PC-3 (cell line): ENCODE measurements at regions not wholly inside any gene's neighbourhood (a gene's known extent, or its start where the extent isn't known, plus 50 kb on each side); places are given as distances from the start of the nearest gene placed in this dataset.

Experiments used
- ATAC-seq: fragments of 200-7000 bp; cut with Tn5 transposase; 2 replicates; pipeline ENCODE4 v1.9.1; 2020; ENCODE audit warnings: mild to moderate bottlenecking, moderate library complexity
- BruUV-seq: library from RNA; stranded (reverse); fragments of 400-500 nt; replicated peaks from 2 replicates; lab custom pipeline; 2021; lab: Mats Ljungman, UMichigan
- CTCF ChIA-PET: fragments of 300-600 bp; sonication (Branson Sonifier 250); formaldehyde crosslinking; loops from one replicate; lab custom pipeline; 2022; ENCODE audit warnings: antibody characterized with exemption; lab: Charles Lee
- POLR2A ChIA-PET: fragments of 300-600 bp; sonication (Branson Sonifier 250); formaldehyde crosslinking; loops from one replicate; lab custom pipeline; 2022; ENCODE audit warnings: antibody characterized with exemption; ENCODE audit not compliant: unreplicated experiment; lab: Charles Lee
- DNase-seq: peaks from one replicate; pipeline ENCODE4 v3.0.0-alpha.2; 2015
- H2AFZ ChIP-seq: fragments of 300-600 bp; sonication (generic); 2 replicates; pipeline ENCODE4 v1.6.0; 2016; ENCODE audit warnings: antibody characterized with exemption, low read length
- H3F3A ChIP-seq: fragments of 300-600 bp; sonication (generic); one replicate; pipeline ENCODE4 v1.6.0; 2017; ENCODE audit warnings: antibody characterized with exemption, low read length, control low read depth, mild to moderate bottlenecking; ENCODE audit not compliant: unreplicated experiment
- H3K27ac ChIP-seq: fragments of 300-600 bp; sonication (generic); 2 replicates; pipeline ENCODE4 v1.5.1; 2016; ENCODE audit warnings: mild to moderate bottlenecking, low read length
- H3K27me3 ChIP-seq: fragments of 300-600 bp; sonication (generic); 2 replicates; pipeline ENCODE4 v1.6.1; 2016; ENCODE audit warnings: low read length, mixed read lengths
- H3K36me3 ChIP-seq: fragments of 300-600 bp; sonication (generic); 2 replicates; pipeline ENCODE4 v1.6.1; 2016; ENCODE audit warnings: low read depth, mixed run types, low read length, mixed read lengths
- H3K4me1 ChIP-seq: fragments of 300-600 bp; sonication (generic); 2 replicates; pipeline ENCODE4 v1.5.1; 2016; ENCODE audit warnings: low read length; ENCODE audit not compliant: insufficient read depth
- H3K4me2 ChIP-seq: fragments of 300-600 bp; sonication (generic); 2 replicates; pipeline ENCODE4 v1.6.0; 2016; ENCODE audit warnings: low read length
- H3K4me3 ChIP-seq: fragments of 300-600 bp; sonication (generic); 2 replicates; pipeline ENCODE4 v1.5.1; 2016; ENCODE audit warnings: mild to moderate bottlenecking, low read length, mixed read lengths
- H3K79me2 ChIP-seq: fragments of 300-600 bp; sonication (generic); 2 replicates; pipeline ENCODE4 v1.6.1; 2017; ENCODE audit warnings: low read length, mixed read lengths
- H3K9ac ChIP-seq: fragments of 300-600 bp; sonication (generic); 2 replicates; pipeline ENCODE4 v1.6.0; 2016; ENCODE audit warnings: mild to moderate bottlenecking, low read length
- H3K9me2 ChIP-seq: fragments of 300-600 bp; sonication (generic); replicated peaks from 2 replicates; pipeline ENCODE4 v1.6.1; 2016; ENCODE audit warnings: mixed run types, low read length, mixed read lengths
- H3K9me3 ChIP-seq: fragments of 300-600 bp; sonication (generic); 2 replicates; pipeline ENCODE4 v1.6.1; 2016; ENCODE audit warnings: low read length, mixed read lengths
- H4K20me1 ChIP-seq: fragments of 300-600 bp; sonication (generic); 2 replicates; pipeline ENCODE4 v1.6.1; 2016; ENCODE audit warnings: low read length, mixed read lengths
- EZH2 ChIP-seq: fragments of 300-600 bp; sonication (generic); IDR thresholded peaks from one replicate; pipeline ENCODE4 v1.6.1; 2017; ENCODE audit warnings: antibody characterized with exemption, mild to moderate bottlenecking, low read length; ENCODE audit not compliant: unreplicated experiment
- EZH2phosphoT487 ChIP-seq: fragments of 300-600 bp; sonication (generic); IDR thresholded peaks from 2 replicates; pipeline ENCODE4 v1.6.1; 2018; ENCODE audit warnings: mild to moderate bottlenecking, antibody characterized with exemption, low read length, borderline replicate concordance
- intact Hi-C: fragments of 100-400 bp; cut with micrococcal nuclease; formaldehyde crosslinking; loops from 2 replicates; pipeline ENCODE4 v1.9.0; 2023
- TF ChIP-seq, protein P1 (sequence below): fragments of 300-600 bp; sonication (generic); conservative IDR thresholded peaks from 2 replicates; pipeline ENCODE4 v1.5.1; 2017; ENCODE audit warnings: antibody characterized with exemption, low read depth, mild to moderate bottlenecking, low read length

DNA sequence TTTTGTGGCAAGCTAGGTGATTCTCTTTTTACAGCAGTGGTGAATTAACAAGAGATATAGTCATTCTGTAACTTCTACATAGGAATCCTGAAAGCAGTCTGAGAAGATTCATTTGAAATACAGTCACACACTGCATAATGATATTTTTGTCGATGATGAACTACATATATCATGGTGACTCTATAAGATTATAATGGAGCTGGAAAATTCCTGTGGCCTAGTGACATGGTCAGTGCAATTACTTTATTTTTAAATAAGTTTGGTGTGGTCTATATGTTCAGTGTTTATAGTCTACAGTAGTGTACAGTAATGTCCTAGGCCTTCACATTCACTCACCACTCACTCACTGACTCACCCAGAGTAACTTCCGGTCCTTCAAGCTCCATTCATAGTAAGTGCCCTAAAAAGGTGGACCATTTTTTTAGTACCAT is 511.4 kb upstream of the MCTP2 start:
- BruUV-seq = no TSS peak

DNA sequence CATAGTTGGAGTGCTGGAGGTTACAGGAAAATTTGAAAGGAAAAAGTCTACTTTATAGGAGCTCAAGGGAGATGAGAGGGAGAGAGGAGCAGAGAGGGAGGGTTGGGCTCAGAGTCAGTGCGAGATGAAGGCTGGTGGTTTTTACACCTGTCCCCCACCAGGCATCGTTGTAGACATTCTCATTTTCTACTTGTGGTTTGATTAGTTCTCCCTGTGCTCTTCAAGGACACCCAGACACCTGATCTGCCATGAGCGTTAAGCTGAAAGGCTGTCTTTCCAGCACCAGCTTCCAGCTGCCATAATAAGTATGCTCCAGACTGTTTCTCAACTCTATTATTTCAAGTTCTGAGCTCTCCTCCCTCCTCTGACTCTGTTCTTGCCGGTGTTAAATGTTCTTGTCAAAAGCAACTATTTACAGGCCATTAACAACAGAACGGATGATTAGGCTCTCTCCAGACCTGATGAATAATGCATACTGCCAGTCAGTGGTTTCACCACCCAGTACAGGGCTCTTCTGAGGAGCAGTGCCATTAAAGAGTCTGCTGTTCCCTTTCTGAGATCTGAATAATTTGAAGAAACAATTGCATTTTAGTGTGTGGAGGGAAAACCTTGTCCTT is 514.6 kb upstream of the MCTP2 start:
- H3K4me1 ChIP-seq = no peaks in the 10 kb centered on the region
- no peak overlapping the region for H3K4me2 ChIP-seq
- DNase-seq (no peak), ATAC-seq (no peak)
- no peak overlapping the region for H3K27ac ChIP-seq
- H4K20me1 ChIP-seq = no peaks in the 10 kb centered on the region
- H3K9ac ChIP-seq = no peak overlapping the region
- no peaks in the 10 kb centered on the region for H3K36me3 ChIP-seq
- H3F3A ChIP-seq = no peaks in the 10 kb centered on the region
- POLR2A ChIA-PET = no interaction called here
- H3K27me3 ChIP-seq = peaks cover 2% of the 10 kb centered on the region; the same call in 1 of the 2 replicates
- no peaks in the 10 kb centered on the region for H3K9me3 ChIP-seq
- intact Hi-C loops = no loop called here
- no peak overlapping the region for H3K4me3 ChIP-seq
- CTCF ChIA-PET = no interaction called here
- TF ChIP-seq, protein P1, sequence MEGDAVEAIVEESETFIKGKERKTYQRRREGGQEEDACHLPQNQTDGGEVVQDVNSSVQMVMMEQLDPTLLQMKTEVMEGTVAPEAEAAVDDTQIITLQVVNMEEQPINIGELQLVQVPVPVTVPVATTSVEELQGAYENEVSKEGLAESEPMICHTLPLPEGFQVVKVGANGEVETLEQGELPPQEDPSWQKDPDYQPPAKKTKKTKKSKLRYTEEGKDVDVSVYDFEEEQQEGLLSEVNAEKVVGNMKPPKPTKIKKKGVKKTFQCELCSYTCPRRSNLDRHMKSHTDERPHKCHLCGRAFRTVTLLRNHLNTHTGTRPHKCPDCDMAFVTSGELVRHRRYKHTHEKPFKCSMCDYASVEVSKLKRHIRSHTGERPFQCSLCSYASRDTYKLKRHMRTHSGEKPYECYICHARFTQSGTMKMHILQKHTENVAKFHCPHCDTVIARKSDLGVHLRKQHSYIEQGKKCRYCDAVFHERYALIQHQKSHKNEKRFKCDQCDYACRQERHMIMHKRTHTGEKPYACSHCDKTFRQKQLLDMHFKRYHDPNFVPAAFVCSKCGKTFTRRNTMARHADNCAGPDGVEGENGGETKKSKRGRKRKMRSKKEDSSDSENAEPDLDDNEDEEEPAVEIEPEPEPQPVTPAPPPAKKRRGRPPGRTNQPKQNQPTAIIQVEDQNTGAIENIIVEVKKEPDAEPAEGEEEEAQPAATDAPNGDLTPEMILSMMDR = no peak
- no peak for TF ChIP-seq EZH2phosphoT487
- no peak for TF ChIP-seq EZH2
- H3K9me2 ChIP-seq = no peaks in the 10 kb centered on the region
- no TSS peak for BruUV-seq
- H3K79me2 ChIP-seq = no peaks in the 10 kb centered on the region
- no peak overlapping the region for H2AFZ ChIP-seq

More for the DNA sequence above, 511.4 kb upstream of the MCTP2 start:
- Histone ChIP-seq H3K27me3 (no peaks in the 10 kb centered on the region), H2AFZ (no peak overlapping the region), H3K27ac (no peak overlapping the region), H3K4me3 (no peak overlapping the region), H3F3A (no peaks in the 10 kb centered on the region), H3K9me3 (no peaks in the 10 kb centered on the region), H3K9ac (no peak overlapping the region), H4K20me1 (no peaks in the 10 kb centered on the region), H3K4me2 (no peak overlapping the region), H3K4me1 (no peaks in the 10 kb centered on the region), H3K36me3 (no peaks in the 10 kb centered on the region), H3K79me2 (no peaks in the 10 kb centered on the region), H3K9me2 (no peaks in the 10 kb centered on the region)
- intact Hi-C loops = no loop called here
- POLR2A ChIA-PET = no interaction called here
- TF ChIP-seq EZH2phosphoT487 (no peak), EZH2 (no peak)
- TF ChIP-seq, protein P1 = no peak
- ATAC-seq (no peak), DNase-seq (no peak)
- CTCF ChIA-PET = no interaction called here

DNA sequence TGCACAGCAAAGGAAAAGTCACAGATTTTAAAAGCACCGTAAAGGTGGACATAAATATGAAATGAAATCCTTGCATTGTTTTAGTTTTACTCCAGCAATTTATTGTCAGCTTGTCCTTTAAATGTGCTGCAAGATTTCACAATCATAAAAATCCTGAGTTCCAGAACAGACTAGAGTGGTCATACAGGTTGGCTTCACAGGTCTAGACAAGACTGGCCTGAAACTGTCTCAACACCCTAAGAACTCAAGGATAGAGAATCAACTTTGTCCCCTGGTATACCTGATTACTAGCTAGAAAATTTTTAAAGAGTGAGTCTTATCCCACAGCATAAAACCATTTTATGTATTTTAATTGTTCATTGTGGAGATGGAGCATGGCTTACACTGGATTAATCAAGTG is 521.7 kb upstream of the MCTP2 start:
- Histone ChIP-seq H4K20me1 (no peaks in the 10 kb centered on the region), H3K27ac (no peak overlapping the region), H3K36me3 (no peaks in the 10 kb centered on the region), H3K79me2 (no peaks in the 10 kb centered on the region), H3K27me3 (peaks cover under 1% of the 10 kb centered on the region; the same call in 1 of the 2 replicates), H3K9ac (no peak overlapping the region), H3K4me3 (no peak overlapping the region), H3K4me2 (no peak overlapping the region), H3K9me2 (no peaks in the 10 kb centered on the region), H3K9me3 (no peaks in the 10 kb centered on the region), H3K4me1 (no peaks in the 10 kb centered on the region), H3F3A (no peaks in the 10 kb centered on the region), H2AFZ (no peak overlapping the region)
- POLR2A ChIA-PET = no interaction called here
- no peak for DNase-seq
- TF ChIP-seq, protein P1 = no peak
- TF ChIP-seq EZH2 (no peak), EZH2phosphoT487 (no peak)
- ATAC-seq = no peak
- intact Hi-C loops = no loop called here
- CTCF ChIA-PET = no interaction called here
- BruUV-seq = no TSS peak
